HG03521 (cell line): ENCODE measurements at regions not wholly inside any gene's neighbourhood (a gene's known extent, or its start where the extent isn't known, plus 50 kb on each side); places are given as distances from the start of the nearest gene placed in this dataset.

Source experiments
- ATAC-seq: cut with Tn5 transposase; IDR thresholded peaks from one replicate; pipeline ENCODE4 v1.9.1; 2021; ENCODE audit warnings: mild to moderate bottlenecking, moderate library complexity; ENCODE audit not compliant: unreplicated experiment

GRCh38 chr4:32986236-32986635 lies 2266.1 kb downstream of the PCDH7 start:
- no peak for ATAC-seq

- ATAC-seq: no peak
Observed at GRCh38 chr4:32987111-32987510, 2266.9 kb downstream of the PCDH7 start.

GRCh38 chr4:32988165-32988811 lies 2268.1 kb downstream of the PCDH7 start:
- no peak for ATAC-seq

GRCh38 chr4:32991663-32992062 lies 2271.5 kb downstream of the PCDH7 start:
- ATAC-seq: no peak

DNA sequence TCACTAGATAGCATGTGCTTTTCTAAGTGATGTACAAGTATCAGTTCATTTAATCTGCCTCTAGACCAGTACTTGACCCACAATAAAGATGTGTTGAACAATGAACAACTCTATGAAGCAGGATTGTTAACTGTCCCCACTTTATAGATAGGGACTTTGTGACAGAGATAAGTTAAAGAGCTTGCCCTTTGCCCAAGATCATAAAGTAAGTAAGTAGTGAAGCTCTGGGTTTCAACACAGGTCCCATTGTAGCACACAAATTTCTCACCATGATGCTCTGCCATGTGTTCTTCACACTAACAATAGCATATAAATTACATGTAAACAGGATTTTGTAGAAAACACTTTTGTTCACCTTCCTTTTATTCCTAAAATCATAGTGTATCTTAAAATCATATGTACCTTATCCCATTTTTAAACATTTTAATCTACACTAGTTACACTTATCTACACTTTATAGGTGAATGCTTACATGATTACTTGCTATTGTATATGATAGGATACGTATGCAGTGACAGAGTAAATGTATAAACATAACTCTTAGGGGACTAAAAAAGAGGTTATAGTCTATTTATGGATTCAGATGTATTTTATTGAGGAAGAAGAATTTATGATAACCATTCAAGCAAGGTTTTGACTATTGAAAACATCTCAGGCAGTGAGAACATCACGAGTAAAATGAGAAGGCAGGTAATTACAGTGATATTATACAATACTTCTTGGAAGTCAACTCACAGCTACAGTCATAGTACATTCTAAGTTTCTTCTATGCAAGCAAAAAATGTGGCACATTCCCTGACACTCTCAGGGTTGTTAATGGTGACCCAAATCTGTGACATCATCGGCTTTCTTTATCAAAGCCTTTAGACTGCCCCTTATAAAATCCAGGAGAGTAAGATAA lies 2275.1 kb downstream of the PCDH7 start:
- no peak for ATAC-seq

DNA sequence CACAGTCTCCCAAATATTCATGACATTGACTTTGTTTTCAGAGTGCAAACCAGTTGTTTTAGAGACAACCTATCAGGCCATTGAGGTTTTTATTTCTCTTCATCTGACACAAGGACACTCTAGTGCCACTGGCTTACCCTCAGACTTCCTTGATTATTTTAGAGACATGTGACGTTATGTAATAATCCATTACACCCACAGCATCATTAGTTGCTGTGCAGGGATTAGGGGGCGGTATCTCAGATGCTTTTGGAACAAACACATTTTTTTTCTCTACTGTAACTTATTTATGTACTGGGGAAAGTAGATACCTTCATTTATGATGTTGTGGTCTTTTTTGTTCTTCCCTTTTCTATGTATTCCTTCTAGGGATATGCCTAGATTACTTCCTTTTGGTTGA lies 2293.1 kb downstream of the PCDH7 start:
- ATAC-seq: no peak

- no peak for ATAC-seq
Observed at GRCh38 chr4:33025236-33025635, 2305.1 kb downstream of the PCDH7 start.

GRCh38 chr4:33029976-33030375 lies 2309.8 kb downstream of the PCDH7 start:
- ATAC-seq: no peak

DNA sequence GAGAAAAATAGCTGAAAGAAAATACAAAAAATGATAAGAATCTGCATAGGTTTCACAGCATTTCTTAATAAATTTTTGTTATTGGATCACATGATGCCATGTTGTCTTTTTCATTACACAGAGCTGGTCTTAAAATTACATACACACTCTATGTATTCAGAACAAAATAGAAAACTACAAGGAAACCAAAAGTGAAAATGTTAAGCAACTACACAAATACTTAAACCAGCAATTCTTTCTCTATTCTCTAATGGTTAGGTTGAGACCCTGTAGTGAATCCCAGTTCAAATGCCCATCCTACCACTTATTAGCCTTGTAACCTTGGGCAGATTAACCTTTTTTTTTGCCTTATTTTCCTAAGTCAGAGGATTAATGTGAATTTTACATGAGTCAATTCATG lies 2311.2 kb downstream of the PCDH7 start:
- ATAC-seq: no peak

DNA sequence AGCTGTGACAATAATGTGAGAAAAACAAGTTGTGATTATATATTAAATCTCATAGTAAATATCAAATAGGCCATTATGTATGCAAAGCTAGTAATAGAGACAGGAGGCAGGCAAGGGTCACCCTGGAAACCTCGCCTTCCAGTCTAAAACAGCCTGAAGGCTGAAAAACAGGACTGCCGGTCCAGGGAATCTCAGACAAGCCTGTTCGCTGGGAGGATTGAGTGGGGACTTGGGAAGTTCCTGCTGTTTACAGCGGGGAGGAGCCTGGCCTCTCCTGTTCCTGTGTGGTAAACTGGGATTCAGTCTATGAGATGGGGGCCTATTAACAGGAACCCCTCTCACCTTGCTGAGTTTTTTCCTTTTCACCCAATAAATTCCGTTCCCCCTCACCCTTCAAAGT lies 2317.3 kb downstream of the PCDH7 start:
- ATAC-seq: no peak

GRCh38 chr4:33045334-33045733 lies 2325.2 kb downstream of the PCDH7 start:
- no peak for ATAC-seq

- no peak for ATAC-seq
Observed at GRCh38 chr4:33052241-33052640, 2332.1 kb downstream of the PCDH7 start.

DNA sequence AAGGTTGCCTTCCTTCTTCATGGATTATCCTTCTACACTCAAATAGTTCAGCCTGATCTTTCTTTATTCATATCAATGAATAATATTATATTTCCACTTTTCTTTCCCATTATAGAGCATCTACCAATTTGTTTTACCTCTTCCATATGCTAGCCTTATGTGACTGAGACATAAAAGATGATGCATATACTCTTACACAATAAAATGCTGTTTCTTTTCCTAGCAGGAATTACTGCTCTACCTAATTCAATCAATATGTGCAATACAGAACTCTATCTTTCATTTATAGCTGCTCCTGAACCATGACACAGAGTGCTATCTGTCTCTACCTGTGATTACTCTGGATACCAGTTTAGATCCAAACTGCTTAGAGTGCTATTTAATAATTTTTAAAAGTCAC lies 2334.0 kb downstream of the PCDH7 start:
- no peak for ATAC-seq

GRCh38 chr4:33054656-33055196 lies 2334.6 kb downstream of the PCDH7 start:
- ATAC-seq: no peak

GRCh38 chr4:33057736-33058135 lies 2337.6 kb downstream of the PCDH7 start:
- ATAC-seq: no peak

GRCh38 chr4:33058998-33059397 lies 2338.8 kb downstream of the PCDH7 start:
- no peak for ATAC-seq

GRCh38 chr4:33060674-33061542 lies 2340.7 kb downstream of the PCDH7 start:
- no peak for ATAC-seq

GRCh38 chr4:33061727-33062126 lies 2341.6 kb downstream of the PCDH7 start:
- no peak for ATAC-seq

- no peak for ATAC-seq
Observed at GRCh38 chr4:33062155-33062806, 2342.1 kb downstream of the PCDH7 start.

- no peak for ATAC-seq
Observed at GRCh38 chr4:33063241-33063640, 2343.1 kb downstream of the PCDH7 start.

- ATAC-seq: no peak
Observed at GRCh38 chr4:33064238-33064637, 2344.1 kb downstream of the PCDH7 start.
